GM21390 (cell line): ENCODE measurements at regions not wholly inside any gene's neighbourhood (a gene's known extent, or its start where the extent isn't known, plus 50 kb on each side); places are given as distances from the start of the nearest gene placed in this dataset.
"Not testable (repeated sequence)": the region's sequence is repeated elsewhere in the genome, so short reads cannot be mapped to it uniquely, and the experiment has no call there.

Experiments used
- ATAC-seq: cut with Tn5 transposase; IDR thresholded peaks from one replicate; pipeline ENCODE4 v1.9.1; 2021; ENCODE audit not compliant: unreplicated experiment

DNA sequence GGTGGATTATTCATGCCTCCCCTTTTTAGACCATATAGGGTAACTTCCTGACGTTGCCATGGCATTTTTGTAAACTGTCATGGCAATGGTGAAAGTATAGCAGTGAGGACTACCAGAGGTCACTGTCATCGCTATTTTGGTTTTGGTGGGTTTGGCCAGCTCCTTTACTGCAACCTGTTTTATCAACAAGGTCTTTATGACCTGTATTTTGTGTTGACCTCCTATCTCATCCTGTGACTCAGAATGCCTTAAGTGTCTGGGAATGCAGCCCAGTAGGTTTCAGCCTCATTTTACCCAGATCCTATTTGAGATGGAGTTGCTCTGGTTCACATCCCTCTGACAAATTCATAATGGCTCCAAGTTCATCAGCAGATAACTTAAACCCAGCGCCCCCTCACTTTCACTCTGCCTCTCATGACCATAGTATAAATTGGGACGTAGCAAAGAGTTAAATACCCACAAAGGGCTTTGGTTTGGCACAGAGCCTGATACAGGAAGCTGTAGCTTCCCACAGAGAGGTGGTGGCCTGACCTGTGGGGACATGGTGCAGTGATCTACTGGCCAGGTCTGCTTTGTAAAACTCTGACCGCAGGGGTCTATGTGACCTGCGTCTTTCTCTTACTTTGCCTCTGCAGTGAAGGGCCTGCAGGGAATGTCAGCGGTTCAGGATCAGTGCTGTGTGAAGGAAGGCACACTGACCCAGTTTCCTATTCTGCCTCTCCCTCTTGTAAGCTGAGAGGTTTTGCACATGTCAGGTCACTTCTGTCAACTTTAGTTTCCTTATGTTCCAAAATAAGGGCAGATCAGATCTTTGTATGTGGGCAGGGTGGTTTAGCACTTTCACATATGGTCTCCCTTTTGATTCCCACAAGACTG, 78.1 kb upstream of the ZNF644 start:
- no peak for ATAC-seq

DNA sequence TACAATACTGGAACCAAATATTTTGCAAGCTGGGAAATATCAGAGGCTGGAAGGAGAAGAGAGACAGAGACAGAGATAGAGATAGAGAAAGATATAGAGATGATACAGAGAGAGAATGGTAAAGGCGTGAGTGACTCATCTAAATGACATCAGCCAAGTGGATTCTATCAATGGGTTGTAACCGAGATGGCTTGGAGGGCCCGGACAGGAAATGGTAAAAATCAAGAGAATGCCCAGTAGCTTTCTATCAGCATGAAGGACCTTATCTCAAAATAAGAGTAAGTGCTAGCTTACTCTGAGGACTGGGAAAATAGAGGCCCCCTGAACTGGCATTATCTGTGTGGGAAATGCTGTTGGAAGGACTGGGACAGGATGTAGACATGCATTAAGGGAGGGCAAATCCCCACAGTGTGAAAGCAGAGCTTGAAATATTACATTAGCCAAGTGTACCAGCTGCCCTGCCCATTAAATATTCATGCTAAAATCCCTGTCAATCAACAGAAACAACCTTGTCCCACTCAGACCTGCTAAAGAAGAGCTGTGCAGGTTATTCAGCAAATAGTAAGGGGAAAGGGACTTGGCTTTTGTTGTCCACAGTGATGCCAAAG, 76.6 kb upstream of the ZNF644 start:
- no peak for ATAC-seq

DNA sequence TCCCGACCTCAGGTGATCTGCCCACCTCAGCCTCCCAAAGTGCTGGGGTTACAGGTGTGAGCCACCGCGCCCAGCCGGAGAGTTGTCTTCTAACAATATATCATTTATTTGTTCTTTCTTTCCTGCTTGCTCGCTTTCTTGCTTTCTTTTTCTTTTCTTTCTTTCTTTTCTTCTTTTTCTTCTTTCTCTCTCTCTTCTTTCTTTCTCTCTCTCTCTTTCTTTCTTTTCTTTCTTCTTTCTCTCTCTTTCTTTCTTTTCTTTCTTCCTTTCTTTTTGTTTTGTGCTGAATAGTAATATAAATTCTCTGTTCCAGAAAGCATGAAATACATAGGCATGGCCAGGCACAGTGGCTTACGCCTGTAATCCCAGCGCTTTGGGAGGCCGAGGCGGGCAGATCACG, 73.5 kb upstream of the ZNF644 start:
- ATAC-seq, result not testable (repeated sequence)

DNA sequence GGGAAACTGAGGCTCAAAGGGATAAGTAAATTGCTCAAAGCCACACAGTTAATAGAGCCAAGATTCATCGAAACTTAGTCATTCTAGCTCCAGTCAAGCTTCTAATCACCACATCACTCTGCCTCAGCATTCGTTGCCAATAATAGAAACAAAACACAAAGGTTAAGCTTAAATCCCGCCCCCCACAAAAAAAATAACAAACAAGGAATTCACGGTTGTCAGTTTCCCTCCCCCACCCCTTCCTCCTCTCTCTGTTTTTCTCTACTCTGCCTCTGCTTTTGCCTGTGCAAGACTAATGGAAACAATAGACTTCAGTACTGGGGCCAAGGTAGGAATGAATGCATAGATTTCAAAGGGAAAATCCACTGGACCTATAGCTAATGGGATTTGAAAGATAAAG, 70.7 kb upstream of the ZNF644 start:
- no peak for ATAC-seq

DNA sequence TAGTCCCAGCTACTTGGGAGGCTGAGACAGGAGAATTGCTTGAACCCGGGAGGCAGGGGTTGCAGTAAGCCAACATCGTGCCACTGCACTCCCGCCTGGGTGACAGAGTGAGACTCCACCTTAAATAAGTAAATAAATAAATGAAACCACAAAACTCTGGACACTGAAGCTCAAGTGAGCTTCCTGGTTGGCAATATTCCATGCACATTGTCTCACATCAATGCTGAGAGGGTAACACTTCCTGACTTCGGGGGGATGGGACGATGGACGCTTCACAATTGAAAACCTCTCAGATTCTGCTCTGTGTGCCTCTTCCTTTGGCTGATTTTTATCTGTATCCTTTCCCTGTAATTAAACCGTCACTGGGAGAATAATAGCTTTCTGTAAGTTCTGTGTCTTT, 70.0 kb upstream of the ZNF644 start:
- no peak for ATAC-seq

DNA sequence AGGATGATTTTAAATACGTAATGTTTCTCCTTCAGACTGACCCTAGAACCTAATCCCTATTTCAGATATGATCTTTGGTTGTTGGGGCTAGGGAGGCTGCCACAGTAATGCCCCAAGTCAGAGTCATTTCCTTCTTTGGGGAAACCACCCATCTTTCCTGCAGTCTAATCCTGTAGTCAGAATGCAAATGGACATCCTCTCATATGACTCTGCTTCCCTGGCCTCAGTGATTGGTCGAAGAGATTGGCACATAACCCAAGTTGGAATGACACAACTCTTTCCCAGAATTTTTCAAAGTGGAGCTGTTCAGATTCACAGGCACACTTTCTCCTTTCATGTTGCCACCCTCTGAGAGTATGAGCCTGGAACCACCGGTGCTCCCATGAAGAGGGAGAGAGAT, 58.8 kb upstream of the ZNF644 start:
- ATAC-seq, result no peak

DNA sequence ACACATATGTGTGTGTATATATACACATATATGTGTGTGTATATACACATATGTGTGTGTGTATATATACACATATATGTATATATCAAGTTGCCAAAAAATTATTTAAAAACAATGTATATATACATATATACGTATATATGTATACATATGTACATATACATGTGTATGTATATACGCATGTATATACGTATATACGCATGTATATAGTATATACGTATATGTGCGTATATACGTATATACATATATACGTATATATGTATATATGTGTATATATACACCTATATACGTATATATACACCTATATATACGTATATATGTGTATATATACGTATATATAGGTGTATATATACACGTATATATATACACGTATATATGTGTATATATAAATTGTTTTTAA, 57.0 kb upstream of the ZNF644 start:
- ATAC-seq, result no peak

DNA sequence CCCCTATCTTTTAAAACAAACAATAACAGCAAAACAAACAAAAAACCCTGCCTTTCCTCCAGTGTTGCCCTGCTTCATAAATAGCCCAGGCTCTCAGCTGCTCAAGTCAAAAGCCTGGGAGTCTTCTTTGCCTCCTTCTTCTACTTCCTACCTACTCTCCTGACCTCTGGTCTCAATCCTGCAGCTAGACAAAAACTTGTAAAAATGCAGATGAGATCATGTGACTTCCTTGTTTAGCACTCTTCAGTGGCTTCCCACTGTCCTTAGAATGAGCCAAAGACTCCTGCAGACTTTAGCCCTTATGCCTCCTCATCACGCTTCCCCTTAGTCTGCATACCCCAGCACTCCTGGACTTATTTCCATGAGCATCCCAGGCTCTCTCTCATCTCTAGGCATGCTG, 55.0 kb upstream of the ZNF644 start:
- no peak for ATAC-seq

DNA sequence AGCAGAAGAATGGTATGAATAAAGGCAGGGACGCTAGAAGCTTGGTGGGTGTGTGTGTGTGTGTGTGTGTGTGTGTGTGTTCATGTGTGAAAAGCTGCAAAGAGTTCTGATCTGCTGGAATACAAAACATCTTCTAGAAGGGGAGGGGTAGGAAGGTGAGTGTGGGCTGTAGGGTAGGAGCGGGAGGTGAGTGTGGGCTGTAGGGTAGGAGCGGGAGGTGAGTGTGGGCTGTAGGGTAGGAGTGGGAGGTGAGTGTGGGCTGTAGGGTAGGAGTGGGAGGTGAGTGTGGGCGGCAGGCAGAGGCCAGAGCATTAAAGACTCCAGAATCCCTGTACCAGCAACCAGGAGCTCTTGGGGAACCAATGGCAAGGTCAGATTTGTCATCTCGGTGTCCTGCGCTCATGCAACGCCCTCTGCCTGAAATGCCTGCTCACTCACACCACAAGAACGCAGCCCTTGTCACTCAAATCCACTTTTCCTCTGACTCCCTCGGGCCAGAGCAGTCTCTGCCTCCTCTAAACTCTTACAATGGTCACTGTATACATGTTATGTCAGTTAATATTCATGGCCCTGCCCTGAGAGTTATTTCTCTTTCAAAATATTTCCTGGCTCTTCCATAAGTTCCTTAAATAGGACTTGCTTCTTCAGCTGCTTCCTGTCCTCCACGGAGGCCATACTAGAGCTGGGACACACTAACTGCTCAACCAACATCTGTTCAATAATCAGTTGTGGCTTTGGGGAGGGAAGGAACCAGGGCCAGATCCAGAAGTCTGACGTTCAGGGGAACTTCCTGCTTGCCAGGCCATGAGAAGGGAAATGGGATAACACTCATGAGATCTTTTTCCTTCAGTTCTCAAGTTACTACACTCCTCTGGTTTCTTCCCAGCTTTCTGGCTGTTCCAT, 53.6 kb upstream of the ZNF644 start:
- ATAC-seq, result no peak

DNA sequence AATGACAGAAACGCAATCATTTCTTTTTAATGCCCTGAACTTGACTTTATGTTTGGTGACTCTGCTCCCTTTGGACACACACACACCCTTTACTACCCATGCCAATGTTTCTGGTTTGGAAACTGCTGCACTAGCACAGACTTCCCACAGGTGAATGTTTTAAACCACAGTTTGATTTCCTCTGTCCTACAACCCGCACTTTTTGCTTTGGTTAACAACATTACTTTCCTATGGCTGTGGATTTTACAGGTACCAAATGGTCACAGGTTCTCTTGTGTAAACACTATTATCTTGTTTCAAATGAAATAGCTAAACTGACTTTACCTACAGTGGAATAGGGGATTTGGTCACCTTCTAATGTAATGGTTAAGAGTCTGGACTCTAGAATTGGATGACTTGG, 51.5 kb upstream of the ZNF644 start:
- ATAC-seq, result no peak

DNA sequence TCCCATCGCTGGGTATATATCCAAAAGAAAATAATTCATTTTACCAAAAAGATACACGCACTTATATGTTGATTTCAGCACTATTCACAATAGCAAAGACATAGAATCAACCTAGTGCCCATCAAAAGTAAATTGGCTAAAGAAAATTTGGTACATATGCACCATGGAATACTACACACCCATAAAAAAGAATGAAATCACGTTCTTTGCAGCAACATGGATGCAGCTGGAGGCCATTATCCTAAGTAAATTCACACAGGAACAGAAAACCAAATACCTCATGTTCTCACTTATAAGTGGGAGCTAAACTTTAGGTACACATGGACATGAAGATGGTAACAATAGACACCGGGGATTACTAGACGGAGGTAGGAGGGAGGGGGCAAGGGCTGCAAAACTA, 50.0 kb upstream of the ZNF644 start:
- ATAC-seq, result no peak
